Naive B cell (primary cell): ENCODE measurements at regions not wholly inside any gene's neighbourhood (a gene's known extent, or its start where the extent isn't known, plus 50 kb on each side); places are given as distances from the start of the nearest gene placed in this dataset.

Source experiments
- ATAC-seq, 2 donors: fragments of 150-1000 bp; cut with Tn5 transposase; 2 replicates each; pipeline ENCODE4 v1.10.0; 2021; ENCODE audit warnings: low read depth in 2 of 2, mild to moderate bottlenecking in 2 of 2, moderate library complexity in 2 of 2
- DNase-seq: peaks from one replicate; pipeline ENCODE4 v3.0.0; 2022
- H3K27ac Mint-ChIP-seq, 6 donors: one replicate each; pipeline ENCODE4 v1.8.0; 2020 to 2022; ENCODE audit warnings: mild to moderate bottlenecking in 6 of 6, mixed read lengths in 6 of 6, moderate library complexity in 5 of 6, inconsistent platforms in 2 of 6
- H3K27me3 Mint-ChIP-seq, 3 donors: one replicate each; pipeline ENCODE4 v1.8.0; 2021 to 2022; ENCODE audit warnings: mixed read lengths in 3 of 3, mild to moderate bottlenecking in 1 of 3
- H3K36me3 Mint-ChIP-seq, 2 donors: one replicate each; pipeline ENCODE4 v1.8.0; 2020 to 2022; ENCODE audit warnings: mixed read lengths in 2 of 2, inconsistent platforms in 1 of 2, mild to moderate bottlenecking in 1 of 2
- H3K4me1 Mint-ChIP-seq, 3 donors: one replicate each; pipeline ENCODE4 v1.8.0; 2020 to 2022; ENCODE audit warnings: mixed read lengths in 3 of 3, inconsistent platforms in 1 of 3, mild to moderate bottlenecking in 1 of 3, moderate library complexity in 1 of 3
- H3K4me3 Mint-ChIP-seq, 8 donors: one replicate each; pipeline ENCODE4 v1.8.0; 2020 to 2022; ENCODE audit warnings: mild to moderate bottlenecking in 8 of 8, mixed read lengths in 8 of 8, moderate library complexity in 8 of 8, inconsistent platforms in 2 of 8
- H3K9me3 Mint-ChIP-seq, 7 donors: one replicate each; pipeline ENCODE4 v1.8.0; 2020 to 2022; ENCODE audit warnings: mixed read lengths in 7 of 7, mild to moderate bottlenecking in 5 of 7, inconsistent platforms in 2 of 7, moderate library complexity in 1 of 7

DNA sequence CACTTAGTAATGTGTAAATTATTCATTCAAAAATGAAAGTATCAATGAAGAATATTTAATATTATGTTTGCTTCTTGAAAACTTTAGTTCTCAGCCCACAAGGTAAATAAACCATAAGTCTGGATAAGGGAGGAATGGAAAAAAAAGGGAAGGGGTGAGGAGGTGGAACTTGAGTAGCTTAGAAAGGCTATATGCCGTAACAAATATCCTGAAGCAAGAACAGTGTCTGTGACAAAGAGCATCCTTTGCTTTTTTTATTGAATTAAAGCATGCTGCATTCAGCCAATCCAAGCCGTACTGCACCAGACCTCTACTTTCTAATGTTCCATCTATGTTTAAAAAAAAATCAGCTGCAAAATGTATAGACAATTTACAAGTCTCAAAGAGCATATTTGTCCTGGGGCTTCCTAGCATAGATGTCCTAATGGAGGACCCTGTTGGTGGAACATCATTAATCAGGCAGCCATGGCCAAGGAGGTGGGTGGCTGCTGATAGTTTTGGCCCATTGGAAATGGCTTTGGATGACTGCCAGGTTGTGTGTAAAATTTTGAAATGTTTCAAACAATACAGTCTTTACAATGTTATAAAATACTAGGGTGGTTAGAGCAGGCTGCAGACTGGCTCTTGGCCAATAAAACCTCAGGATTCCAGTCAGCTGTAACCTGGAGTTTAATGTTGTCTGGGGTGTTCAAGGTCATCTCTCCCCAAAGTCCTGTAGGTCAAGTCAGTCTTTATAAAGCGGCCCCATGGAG, 895.8 kb upstream of the SOX9 start:
- ATAC-seq (no peak), DNase-seq (no peak)
- Mint-ChIP-seq H3K4me1 (no peaks in the 10 kb centered on the region), H3K36me3 (no peaks in the 10 kb centered on the region), H3K27me3 (no peaks in the 10 kb centered on the region), H3K4me3 (no peak overlapping the region), H3K9me3 (peaks cover 0 to 8% (median 0%) of the 10 kb centered on the region in 7 donors), H3K27ac (no peak overlapping the region)

GRCh38 chr17:71227841-71228240, 893.0 kb upstream of the SOX9 start:
- Mint-ChIP-seq H3K27me3 (no peaks in the 10 kb centered on the region), H3K4me3 (no peak overlapping the region), H3K27ac (no peak overlapping the region), H3K36me3 (no peaks in the 10 kb centered on the region), H3K4me1 (no peaks in the 10 kb centered on the region), H3K9me3 (peaks cover 0 to 5% (median 0%) of the 10 kb centered on the region in 7 donors)
- DNase-seq (no peak), ATAC-seq (no peak)

GRCh38 chr17:71229070-71229469, 891.8 kb upstream of the SOX9 start:
- no peak overlapping the region for H3K4me3 Mint-ChIP-seq
- no peaks in the 10 kb centered on the region for H3K36me3 Mint-ChIP-seq
- H3K9me3 Mint-ChIP-seq = peaks cover 0 to 8% (median 0%) of the 10 kb centered on the region in 7 donors
- H3K27ac Mint-ChIP-seq = no peak overlapping the region
- DNase-seq (no peak), ATAC-seq (no peak)
- no peaks in the 10 kb centered on the region for H3K27me3 Mint-ChIP-seq
- no peaks in the 10 kb centered on the region for H3K4me1 Mint-ChIP-seq

DNA sequence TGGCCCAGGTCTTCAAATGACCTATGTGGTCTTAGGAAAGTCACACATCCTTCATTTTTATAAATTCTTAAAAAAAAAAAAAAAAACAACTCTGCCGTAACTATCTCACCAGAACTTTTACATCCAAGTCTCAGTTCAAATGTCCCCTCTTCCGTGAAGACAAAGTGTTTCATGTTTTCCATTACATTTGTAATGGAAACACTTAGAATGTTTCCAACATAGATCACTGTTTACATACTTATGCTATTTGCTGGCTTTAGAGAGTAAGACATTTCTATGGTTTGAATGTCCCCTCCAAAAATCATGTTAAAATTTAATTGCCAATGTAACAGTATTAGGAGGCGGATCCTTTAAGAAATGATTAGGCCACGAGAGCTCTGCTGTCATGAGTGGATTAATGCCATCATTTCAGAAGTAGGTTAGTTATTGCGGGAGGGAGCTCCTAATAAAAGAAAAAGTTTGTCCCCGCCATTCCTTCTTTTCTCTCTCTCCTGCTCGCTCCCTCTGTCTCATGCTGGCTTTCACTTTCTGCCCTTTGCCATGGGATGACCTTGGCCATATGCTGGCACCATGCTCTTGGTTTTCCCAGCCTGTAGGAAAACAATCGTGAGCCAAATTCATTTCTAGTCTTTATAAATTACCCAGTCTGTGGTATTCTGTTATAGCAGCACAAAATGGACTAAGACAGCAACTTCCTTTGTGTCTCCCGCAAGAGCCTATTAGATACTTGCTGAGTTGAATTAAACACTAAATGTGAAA, 887.8 kb upstream of the SOX9 start:
- no peak overlapping the region for H3K27ac Mint-ChIP-seq
- no peaks in the 10 kb centered on the region for H3K4me1 Mint-ChIP-seq
- H3K36me3 Mint-ChIP-seq = no peaks in the 10 kb centered on the region
- H3K4me3 Mint-ChIP-seq = no peak overlapping the region
- ATAC-seq (no peak), DNase-seq (no peak)
- H3K27me3 Mint-ChIP-seq = no peaks in the 10 kb centered on the region
- H3K9me3 Mint-ChIP-seq = peaks cover 0 to 8% (median 0%) of the 10 kb centered on the region in 7 donors

GRCh38 chr17:71234349-71234748, 886.5 kb upstream of the SOX9 start:
- H3K27ac Mint-ChIP-seq = no peak overlapping the region
- H3K4me3 Mint-ChIP-seq = no peak overlapping the region
- peaks cover 0 to 8% (median 0%) of the 10 kb centered on the region in 7 donors for H3K9me3 Mint-ChIP-seq
- no peaks in the 10 kb centered on the region for H3K27me3 Mint-ChIP-seq
- no peak for ATAC-seq
- no peaks in the 10 kb centered on the region for H3K4me1 Mint-ChIP-seq
- H3K36me3 Mint-ChIP-seq = no peaks in the 10 kb centered on the region
- DNase-seq = no peak

DNA sequence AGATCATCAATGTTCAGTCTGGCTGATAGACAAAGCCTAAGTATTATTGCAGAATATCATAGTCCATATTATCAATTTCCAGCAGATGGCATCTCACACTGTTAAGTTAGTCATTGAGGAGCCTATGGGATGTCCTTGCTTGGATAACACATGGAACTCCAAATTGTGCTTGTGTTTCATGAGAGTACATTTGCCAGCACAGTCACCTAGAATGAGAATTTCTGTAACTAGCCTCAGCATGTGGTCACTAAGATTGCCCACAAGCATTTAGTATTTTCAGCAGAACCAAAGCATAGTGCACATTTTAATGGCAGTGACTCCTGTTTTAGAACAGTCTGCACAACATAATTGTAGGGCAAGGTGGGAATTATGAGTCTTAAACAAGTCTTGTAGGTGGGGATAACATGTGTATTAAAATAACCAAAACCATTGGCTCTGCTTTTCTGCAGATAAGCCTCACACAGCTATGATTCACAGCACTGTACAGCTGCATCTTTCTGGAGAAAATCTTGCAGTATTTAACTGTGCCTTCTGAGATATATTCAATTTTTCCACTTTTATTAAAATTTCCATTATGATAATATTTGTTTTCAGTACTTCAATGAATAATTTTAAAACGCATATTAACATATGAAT, 882.8 kb upstream of the SOX9 start:
- DNase-seq (no peak), ATAC-seq (no peak)
- no peak overlapping the region for H3K27ac Mint-ChIP-seq
- no peaks in the 10 kb centered on the region for H3K36me3 Mint-ChIP-seq
- H3K4me3 Mint-ChIP-seq = no peak overlapping the region
- H3K27me3 Mint-ChIP-seq = no peaks in the 10 kb centered on the region
- H3K4me1 Mint-ChIP-seq = no peaks in the 10 kb centered on the region
- peaks cover 0 to 3% (median 0%) of the 10 kb centered on the region in 7 donors for H3K9me3 Mint-ChIP-seq

DNA sequence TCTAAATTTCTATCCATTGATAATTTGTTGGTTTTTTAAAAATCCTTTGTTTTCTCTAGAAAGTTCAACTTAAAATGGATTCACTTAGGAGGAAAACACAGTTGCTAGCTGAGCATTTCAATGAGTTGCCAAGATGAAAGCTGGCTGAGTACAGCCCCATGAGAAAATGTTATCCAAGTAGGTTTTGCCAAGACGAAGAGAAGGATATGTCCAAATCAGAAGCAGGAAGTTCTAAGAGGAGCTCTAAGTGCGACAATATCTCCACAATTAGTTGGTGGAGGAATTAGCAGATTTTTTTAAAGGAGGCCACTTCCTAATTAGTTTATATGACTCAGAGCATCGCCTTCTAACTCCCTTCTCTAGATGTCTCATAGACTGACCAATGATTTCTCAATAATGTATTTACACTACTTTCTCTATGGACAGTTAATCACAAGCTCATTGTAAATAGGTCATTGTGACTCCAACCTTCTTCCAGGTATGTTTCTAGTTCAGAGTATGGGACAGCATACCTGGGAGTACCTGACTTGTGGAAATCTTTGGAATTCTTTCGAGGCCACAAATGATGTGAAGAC, 873.3 kb upstream of the SOX9 start:
- no peaks in the 10 kb centered on the region for H3K27me3 Mint-ChIP-seq
- H3K27ac Mint-ChIP-seq = no peak overlapping the region
- peaks cover 0 to 5% of the 10 kb centered on the region in 2 donors for H3K36me3 Mint-ChIP-seq
- no peak overlapping the region for H3K4me3 Mint-ChIP-seq
- no peaks in the 10 kb centered on the region for H3K4me1 Mint-ChIP-seq
- peaks cover 3 to 15% (median 5%) of the 10 kb centered on the region in 7 donors for H3K9me3 Mint-ChIP-seq
- ATAC-seq (no peak), DNase-seq (no peak)

- Mint-ChIP-seq H3K9me3 (peaks cover 0 to 20% (median under 1%) of the 10 kb centered on the region in 7 donors), H3K36me3 (no peaks in the 10 kb centered on the region), H3K4me1 (no peaks in the 10 kb centered on the region), H3K27ac (no peak overlapping the region), H3K4me3 (no peak overlapping the region), H3K27me3 (no peaks in the 10 kb centered on the region)
- ATAC-seq (no peak), DNase-seq (no peak)
Observed at GRCh38 chr17:71251276-71251675, 869.5 kb upstream of the SOX9 start.

DNA sequence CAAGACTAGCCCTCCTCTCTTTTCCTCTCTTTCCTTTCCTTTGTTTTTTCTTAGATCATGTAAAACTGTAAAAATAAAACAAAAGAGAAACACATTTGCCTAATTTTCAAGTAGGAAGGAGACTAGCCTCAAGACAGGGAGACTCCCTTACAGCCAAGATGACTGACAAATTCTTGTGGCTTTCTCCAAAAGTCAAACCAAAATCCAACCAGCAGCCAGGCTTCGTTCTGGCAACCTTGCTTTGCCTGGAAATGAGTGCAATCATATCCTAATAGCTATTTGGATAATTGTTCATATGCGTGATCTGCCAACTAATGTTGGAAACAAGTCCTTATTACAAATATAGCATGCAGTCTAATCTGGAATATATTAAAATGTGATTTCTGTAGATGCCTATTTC, 868.9 kb upstream of the SOX9 start:
- Mint-ChIP-seq H3K36me3 (no peaks in the 10 kb centered on the region), H3K27ac (no peak overlapping the region), H3K4me3 (no peak overlapping the region), H3K4me1 (no peaks in the 10 kb centered on the region), H3K9me3 (peaks cover 0 to 16% (median 0%) of the 10 kb centered on the region in 7 donors), H3K27me3 (no peaks in the 10 kb centered on the region)
- ATAC-seq = no peak
- no peak for DNase-seq

DNA sequence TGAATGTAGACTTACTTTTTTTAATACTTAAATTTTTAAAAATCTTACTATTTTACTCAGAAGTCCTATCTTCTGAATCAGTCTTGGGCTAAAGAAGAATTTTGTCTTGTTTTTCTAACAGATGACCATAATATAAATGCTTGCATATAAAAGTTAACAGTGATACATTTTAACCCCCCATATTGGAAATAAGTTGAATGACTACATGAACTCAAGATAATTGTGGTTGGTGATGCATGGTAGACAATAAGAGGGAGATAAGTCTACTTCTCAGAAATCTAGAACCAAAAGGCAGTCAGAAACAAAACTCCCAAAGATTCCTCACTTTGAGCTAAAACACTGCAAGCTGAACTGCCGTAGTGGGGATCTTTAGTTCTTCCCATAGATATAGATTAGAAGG, 868.4 kb upstream of the SOX9 start:
- Mint-ChIP-seq H3K4me3 (no peak overlapping the region), H3K9me3 (peaks cover 0 to 16% (median 1%) of the 10 kb centered on the region in 7 donors), H3K27me3 (no peaks in the 10 kb centered on the region), H3K36me3 (no peaks in the 10 kb centered on the region), H3K4me1 (no peaks in the 10 kb centered on the region), H3K27ac (no peak overlapping the region)
- no peak for ATAC-seq
- no peak for DNase-seq

DNA sequence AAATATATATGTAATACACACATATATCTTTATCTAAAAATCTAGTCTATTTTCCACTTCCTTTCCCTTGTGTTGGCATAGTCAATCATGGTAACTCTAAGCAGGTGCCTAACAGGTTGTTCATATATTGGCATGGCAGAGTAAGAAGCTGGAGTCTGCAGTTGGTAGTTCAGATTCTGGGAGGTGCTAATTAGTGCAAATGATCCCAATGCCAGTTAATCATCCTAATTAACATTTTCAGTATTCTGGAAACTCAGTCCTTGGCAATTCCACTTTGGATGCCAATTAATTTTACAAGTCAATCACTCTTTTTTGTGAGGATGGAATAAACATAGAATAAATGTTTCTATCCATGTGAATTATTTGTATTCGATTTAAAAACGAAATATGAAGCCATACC, 863.7 kb upstream of the SOX9 start:
- Mint-ChIP-seq H3K9me3 (peaks cover 0 to 11% (median 0%) of the 10 kb centered on the region in 7 donors), H3K4me3 (no peak overlapping the region), H3K4me1 (no peaks in the 10 kb centered on the region), H3K36me3 (no peaks in the 10 kb centered on the region), H3K27ac (no peak overlapping the region), H3K27me3 (no peaks in the 10 kb centered on the region)
- DNase-seq (no peak), ATAC-seq (no peak)

DNA sequence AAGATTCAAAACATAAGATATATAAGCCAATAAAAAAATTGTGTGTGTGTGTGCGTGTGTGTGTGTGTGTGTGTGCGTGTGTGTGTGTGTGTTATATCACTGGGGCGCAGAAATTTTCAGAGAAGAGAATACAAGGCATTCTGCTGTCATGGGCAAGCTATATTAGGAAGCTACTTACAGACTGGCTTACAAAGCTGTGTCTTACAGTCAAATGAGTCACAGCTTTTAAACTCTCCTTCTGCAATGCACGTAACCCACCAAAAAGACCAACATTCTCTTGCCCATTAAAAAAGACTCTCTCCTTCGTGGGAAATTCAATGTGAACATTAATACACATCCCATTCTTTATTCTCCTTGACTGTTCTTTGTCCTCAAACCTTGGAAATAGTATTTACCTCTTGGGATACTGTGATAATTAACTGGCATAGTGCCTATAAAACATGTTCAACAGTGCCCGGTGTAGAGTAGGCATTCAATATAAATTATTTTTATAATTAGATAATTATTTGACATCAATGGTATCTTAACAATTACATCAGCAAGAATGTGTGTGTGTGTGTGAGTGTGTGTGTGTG, 860.4 kb upstream of the SOX9 start:
- Mint-ChIP-seq H3K4me3 (no peak overlapping the region), H3K27ac (no peak overlapping the region), H3K36me3 (no peaks in the 10 kb centered on the region), H3K4me1 (no peaks in the 10 kb centered on the region), H3K27me3 (no peaks in the 10 kb centered on the region), H3K9me3 (peaks cover 0 to 13% (median 5%) of the 10 kb centered on the region in 7 donors)
- ATAC-seq = no peak
- no peak for DNase-seq

- H3K4me1 Mint-ChIP-seq = no peaks in the 10 kb centered on the region
- ATAC-seq = no peak
- peaks cover 2 to 32% (median 18%) of the 10 kb centered on the region in 7 donors for H3K9me3 Mint-ChIP-seq
- no peak overlapping the region for H3K4me3 Mint-ChIP-seq
- no peaks in the 10 kb centered on the region for H3K27me3 Mint-ChIP-seq
- peaks cover 0 to 17% of the 10 kb centered on the region in 2 donors for H3K36me3 Mint-ChIP-seq
- no peak overlapping the region for H3K27ac Mint-ChIP-seq
- no peak for DNase-seq
Observed at GRCh38 chr17:71262586-71262985, 858.2 kb upstream of the SOX9 start.
